ENCODE measurements at regions not wholly inside any gene's neighbourhood (a gene's known extent, or its start where the extent isn't known, plus 50 kb on each side); places are given as distances from the start of the nearest gene placed in this dataset.

DNA sequence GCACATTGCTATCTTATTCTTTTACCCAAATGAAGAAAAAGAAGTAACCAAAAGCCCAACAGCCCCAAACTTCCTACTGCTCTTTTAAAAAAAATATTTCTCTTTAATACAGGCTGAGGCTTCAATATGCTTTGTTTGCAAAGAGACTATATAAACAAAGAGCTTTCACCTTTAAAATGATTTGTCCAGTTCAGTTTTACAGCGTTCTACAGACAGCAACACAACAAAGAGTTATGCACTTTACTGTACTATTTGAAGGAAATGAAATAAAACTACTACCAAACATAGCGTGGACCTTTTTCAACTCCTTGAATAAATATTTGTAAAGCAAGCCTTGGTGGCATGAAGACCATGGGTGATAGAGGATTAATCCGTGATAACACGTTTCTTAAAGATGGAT is 151.2 kb downstream of the FGF9 start:
- no peak for DNase-seq (ENCODE audit: low spot score)

DNA sequence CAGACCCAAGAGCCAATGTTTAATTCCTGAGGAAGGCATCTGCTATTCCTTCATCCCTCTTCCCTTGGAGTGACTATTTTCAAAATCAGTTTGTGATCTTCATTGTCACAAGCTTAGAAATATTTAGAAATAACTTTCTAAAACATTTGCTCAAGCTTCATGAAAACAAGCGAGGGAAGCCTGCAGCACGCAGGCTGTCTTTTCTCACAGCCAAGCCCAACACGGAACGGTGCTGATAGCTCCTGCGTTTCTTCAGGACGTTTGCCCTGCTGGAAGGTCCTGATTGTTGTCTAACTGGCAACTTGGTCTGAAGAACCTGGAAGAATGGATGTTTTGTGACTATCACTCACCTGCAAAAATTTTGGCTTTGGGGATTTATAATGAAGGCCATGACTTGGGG is 152.5 kb downstream of the FGF9 start:
- DNase-seq (ENCODE audit: low spot score): no peak

DNA sequence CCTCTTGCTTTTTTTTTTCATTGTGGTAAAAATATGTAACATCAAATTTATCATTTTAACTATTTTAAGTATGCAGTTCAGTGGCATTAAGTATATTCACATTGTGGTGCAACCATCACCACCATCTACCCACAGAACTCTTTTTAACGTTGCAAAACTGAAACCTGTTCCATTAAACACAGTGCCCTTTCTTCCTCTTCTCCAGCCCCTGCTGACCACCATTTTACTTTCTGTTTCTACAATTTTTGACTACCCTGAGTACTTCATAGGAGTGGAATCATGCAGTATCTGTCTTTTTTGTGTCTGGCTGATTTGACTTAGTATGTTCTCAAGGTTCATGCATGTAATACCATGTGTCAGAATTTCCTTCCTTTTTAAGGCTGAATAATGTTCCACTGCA is 153.1 kb downstream of the FGF9 start:
- no peak for DNase-seq (ENCODE audit: low spot score)

DNA sequence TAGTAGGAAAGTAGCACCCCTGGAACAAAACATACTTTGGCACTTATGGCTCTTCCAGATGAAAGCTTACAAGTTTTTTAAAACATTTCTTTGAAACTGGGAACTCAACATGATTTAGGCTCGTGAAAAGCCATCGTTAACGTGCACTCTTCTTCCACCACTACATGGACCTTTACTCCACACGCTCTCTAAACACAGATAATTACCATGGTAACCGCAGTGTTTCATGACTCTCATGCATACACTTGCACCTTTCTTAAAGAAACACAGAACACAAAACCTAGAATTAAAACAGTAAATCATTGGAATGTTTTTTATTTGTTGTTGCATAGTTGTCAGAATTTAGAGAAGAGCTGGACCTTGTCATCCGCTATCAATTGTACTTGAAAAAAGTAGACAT is 154.3 kb downstream of the FGF9 start:
- DNase-seq (ENCODE audit: low spot score): no peak

DNA sequence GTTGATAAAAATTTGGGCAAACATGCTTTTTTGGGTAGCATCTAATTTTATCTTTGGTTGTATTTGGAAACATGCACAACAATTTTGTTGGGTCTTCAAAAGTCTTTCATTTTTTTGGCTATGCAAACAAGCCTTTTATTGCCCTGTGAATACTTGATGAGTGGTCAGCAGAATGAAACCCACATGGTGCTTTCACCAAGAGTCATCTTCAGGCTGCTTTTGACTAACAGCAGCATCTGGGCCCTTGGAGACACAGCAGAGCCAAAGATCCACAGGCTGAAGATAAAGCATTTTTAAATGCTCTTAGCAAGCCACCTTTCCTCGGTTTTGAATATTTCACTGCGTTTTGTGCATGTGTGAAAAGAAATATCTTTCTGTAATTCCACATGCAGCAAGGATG is 154.9 kb downstream of the FGF9 start:
- DNase-seq (ENCODE audit: low spot score): no peak

DNA sequence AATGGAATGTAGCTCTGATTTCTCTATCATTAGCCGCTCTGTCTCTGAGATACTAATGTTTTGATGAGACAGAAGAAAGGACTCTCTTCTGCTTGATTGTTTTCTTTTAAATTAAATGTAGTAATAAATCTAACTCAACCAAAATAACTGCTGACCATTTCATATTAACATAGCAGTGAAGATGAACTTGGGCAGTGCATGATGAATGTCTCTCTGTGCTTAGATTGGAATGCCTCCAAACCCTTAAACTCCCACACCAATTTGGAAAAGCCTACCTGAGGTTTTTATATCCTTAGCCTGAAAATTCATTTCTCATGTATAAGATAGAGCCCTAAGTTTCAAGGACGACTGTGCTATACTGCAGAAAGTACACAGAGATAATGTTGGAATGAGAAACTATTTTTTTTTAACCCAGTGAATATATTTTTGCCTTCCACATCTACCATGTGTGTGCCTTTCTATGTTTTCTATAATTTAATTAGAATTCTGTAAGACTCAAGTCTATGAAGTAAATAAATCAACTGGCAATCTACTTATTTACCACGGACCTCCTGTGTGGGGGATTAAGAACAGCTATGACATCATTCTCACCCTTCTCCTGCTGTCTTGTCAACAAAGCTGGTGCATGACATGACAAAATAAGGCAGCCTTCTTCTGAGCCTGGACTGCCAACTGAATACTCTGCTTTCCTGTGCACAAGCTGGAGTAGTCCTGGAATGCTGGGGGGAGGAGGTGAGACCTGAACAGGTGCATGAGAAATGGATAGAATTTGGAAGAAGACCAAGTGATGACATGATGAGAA is 155.5 kb downstream of the FGF9 start:
- DNase-seq (ENCODE audit: low spot score): no peak

DNA sequence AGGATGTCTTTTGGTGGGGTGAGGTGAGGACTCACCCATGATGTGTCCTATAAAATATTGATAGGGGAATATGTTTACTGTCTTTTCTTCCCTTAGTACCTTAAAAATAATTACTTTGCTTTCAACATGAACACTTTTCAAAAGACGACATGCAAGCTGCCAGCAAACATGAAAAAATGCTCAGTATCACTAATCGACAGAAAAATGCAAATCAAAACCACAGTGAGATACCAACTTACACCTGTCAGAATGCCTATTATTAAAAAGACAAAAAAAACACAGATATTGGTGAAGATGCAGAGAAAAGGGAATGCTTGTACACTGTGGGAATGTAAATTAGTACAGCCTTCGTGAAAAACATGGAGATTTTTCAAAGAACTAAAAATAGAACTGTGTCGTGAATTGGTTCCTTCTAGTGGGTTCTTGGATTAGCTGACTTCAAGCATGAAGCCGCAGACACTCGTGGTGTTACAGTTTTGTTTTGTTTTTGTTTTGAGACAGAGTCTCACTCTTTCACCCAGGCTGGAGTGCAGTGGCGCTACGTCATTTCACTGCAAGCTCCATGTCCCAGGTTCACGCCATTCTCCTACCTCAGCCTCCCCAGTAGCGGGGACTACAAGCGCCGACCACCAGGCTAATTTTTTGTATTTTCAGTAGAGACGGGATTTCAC is 160.9 kb downstream of the FGF9 start:
- DNase-seq (ENCODE audit: low spot score): no peak

DNA sequence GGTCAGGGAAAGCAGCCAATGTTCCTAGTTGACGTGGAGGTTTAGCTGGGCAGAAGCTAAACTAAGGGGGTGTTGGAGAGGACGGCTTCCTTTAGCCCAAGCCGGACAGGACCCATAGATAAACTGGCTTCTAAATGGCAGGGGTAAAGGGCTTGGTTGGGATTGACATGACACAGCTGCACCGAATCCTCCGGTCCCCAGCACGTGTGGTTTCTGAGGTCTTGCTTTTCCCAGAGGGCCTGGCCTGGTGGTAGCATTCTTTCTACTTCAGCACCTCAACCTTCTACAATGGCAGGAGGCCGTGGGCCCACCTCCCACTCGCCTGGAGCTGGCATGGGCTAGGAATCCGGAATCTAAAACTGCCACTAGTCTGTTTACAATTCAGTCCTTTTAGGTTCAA is 163.0 kb downstream of the FGF9 start:
- DNase-seq (ENCODE audit: low spot score): no peak

DNA sequence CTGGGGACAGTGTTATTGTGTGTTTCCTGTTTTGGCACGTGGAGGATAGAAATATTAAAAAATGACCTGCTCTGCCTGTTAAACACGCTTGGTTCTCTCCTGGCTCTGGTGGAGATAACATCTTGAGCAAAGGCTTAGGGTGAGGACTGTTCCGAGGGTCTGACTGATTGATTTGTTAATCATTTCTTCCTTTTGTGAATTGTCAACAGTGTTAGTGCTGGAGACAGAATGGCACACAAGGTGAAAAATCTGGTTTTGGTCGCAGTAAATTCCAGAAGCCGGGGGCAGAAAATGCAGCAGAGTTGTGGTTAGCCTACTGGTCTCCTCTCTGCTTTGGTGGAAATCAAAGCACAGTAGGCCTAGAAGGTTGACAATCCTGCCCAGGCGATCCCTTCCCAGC is 163.6 kb downstream of the FGF9 start:
- DNase-seq (ENCODE audit: low spot score): no peak

DNA sequence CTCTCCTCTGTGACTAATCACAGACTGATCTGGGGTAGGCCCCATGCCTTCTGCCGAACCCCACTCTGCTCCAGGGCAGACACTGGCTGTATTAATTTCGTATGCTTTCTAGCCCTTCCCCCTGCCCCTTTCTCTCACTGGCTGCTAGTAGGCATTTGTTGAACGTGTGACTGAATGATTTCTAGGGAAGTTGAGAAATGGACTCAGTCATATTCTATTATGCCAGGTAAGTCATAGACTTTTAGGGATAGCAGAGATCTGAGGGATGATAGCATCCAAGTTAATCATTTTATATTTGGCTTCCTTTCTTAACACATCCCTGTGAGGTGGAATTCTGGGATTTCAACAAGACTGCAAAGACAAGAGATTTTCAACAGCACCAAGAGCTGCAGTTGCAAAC is 166.4 kb downstream of the FGF9 start:
- DNase-seq (ENCODE audit: low spot score): no peak

DNA sequence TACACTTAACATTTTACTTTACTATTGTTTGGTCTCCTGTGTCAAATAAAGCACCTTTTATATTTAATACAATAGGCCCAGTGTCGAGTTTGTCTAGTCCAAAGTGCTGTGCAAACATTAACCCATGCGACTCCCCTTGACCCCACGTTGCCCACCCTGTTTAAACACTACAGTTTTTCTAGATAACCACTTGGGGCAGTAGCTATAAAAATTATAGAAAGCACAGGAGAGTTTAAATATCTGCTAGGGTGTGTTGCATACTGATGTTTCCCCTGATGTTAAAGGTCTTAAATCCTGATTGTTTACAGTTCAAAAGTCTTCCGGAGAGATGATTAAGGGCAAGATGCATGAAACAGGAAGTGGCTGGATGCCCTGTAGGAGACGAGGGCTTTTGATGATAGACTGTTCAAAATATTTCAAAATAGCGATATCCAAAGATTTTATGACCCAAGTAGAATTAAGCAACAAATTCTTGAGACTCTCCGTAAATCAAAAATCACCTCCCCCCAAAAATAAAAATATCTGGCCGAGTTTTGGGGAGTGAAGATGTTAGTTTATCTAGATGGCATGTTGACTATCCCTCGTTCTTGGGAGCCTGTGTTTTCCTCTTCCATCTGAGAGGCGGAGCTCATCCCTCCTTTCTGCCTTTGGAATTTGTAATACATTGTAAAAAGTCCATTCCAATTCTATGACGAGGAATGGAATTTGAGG is 167.1 kb downstream of the FGF9 start:
- no peak for DNase-seq (ENCODE audit: low spot score)

DNA sequence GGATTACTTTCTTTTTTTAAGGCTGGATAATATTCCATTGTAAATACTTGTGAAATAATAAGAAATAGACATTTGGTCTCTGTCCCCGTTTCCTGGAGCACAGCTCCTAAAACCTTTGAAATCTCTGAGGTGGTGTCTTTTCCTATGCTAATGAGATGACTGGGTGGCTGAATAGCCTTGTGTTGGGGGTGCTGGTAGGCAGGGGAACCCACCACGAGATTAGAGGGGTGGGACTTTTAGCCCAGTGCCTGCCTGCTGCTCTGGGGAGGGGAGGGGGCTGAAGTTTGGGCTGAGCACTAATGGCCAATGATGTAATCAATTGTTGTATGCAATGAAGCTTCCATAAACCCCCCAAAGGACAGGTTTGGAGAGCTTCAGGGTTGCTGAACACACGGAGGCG is 175.7 kb downstream of the FGF9 start:
- DNase-seq (ENCODE audit: low spot score): no peak

DNA sequence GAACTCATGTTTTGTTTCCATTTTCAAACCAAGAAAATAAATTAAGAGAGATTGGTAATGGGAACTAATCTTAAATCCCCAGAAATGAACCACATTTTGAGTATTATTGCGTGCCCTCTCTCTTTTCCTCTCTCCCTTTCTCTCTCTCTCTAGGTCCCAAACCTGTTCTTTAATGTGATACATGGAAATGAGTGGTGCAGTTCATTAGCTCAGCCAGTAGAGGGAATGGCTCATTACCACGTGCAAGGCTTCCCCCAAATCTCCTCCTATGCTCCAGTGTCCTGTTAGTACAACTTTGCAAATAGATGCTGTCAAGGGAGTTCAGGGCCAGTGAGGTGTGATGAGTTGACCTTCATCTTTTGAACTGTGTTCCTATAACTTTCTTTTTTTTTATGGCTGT is 178.4 kb downstream of the FGF9 start:
- DNase-seq (ENCODE audit: low spot score): no peak

DNA sequence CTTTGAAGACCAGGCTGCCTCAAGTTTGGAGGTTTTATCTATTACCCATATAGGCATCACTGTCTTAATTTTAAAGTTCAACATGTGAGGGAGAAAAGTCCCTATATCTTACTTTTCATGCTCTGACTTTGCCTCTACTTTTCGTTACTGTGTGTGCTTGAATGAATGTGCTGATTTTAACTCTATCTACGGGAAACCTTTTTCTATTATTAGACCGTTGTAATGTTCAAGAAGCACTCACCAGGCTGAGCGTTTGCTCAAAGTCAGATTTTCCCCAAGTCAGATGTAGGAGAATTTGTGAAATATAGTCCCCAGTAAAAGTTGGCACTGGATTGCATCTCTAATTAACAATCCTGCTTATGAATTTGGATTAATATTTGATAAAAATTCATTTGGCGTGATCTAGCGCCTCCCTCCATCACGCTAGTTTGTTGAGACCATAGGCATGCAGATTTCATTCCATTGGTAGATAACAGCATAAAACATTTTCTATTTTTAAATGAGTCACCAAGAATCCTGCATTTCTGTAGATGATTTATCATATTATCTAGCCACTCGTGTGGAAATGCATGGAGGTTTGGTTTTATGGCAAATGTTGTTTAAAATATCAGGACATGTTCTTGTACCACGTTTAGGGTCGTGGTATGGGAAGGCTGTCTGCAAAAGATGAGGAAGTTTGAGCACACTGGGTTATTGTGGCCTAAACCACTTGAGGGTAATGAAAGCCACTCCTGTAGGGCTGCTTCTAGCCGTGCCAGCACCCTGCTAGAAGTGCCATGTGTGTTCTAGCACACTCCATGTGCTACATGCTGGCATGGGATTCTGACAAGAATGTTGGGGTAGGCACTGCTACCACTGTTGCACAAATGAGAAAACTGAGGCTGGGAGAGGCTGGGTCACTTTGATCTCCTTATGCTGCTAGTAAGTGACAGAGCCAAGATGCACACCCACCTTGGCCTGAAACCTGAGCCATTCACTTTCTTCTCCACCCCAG is 179.4 kb downstream of the FGF9 start:
- DNase-seq (ENCODE audit: low spot score): no peak

DNA sequence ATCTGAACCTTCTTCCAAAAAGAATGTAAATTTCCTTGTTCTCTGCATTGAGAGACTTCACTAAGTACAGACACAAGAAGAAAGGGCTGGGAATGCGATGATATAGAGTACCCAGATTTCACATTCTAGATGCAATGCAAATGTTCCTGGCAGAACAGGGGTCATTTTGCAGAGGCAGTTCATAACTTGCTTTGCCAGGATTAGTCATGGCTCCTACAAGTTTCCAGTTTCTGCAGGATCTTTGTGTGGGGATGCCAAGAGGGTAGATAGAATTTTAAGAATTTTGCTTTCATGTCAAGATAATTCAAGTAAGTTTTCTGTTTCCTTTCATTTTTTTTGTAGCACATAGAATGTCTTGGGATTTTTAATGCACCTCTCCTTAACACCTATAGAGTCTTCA is 181.2 kb downstream of the FGF9 start:
- DNase-seq (ENCODE audit: low spot score): no peak

DNA sequence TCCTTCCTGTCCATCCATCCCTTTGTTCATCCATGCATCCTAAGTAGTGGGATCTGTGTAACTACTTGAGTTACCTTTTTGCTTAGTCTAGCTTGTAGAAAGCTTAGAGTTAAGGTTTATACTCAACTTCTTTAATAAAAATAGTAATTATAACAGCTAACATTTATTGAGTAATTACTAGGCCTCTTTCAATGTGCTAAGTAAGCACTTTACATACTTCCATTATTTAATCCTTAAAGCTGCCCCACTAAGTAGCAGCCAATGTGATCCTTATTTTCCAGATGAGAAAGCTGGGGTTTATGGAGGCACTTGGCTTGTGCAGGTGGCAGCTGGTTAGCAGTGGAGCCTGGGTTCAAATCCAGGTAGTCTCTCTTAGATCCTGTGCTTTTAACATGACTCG is 182.9 kb downstream of the FGF9 start:
- DNase-seq (ENCODE audit: low spot score): no peak

DNA sequence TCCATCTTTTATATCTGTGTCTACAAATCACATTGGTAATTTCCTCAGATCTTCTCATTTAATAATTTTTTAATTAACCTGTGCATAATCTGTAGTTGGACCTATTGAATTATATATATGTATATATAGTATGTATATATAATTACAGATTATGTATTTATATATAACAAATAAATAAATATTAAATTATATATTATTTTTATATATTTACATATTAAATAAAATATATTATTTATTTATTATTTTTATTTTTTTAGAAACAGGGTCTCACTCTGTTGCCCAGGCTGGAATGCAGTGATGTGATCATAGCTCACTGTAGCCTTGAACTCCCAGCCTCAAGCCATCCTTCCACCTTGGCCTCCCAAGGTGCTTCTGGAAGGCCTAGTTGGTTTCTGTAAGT is 197.9 kb downstream of the FGF9 start:
- no peak for DNase-seq (ENCODE audit: low spot score)

DNA sequence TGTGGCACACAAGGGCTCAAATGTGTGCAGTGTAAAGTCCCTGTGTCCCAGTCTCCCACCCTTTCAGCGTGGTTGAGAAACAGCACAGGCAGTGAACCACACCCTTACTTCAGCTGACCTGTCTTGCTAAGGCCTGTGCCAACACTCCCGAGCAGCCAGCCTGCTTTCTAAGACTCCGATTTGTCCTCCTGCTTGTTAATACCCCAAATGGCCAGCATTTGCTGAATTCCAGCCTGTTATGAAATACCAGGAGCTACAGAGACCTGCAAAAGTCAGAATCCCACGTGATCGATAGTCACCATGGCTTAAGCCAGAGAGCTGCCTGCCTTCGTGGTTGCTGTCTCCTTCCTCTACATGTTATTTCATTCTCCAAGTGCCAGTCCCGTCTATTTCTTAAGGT is 200.5 kb downstream of the FGF9 start:
- no peak for DNase-seq (ENCODE audit: low spot score)

DNA sequence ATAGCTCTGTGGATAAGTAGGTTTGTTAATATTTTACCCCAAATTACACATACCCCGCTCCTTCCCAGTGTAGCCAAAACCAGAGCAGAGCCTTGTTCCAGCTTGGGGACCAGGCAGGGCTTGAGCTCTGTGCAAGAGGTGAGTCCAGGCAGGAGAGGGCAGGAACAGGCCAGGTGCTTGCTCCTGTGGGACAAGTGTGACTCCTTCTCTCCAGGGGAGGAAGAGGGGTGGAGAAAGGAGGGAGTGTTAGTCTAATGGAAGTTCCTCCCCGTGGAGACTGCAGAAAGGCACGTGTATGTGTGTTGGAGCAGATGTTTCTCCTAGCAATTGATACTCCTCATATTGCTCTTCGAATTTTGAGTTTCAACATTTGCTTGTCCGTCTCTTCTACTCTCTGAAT is 201.0 kb downstream of the FGF9 start:
- no peak for DNase-seq (ENCODE audit: low spot score)

DNA sequence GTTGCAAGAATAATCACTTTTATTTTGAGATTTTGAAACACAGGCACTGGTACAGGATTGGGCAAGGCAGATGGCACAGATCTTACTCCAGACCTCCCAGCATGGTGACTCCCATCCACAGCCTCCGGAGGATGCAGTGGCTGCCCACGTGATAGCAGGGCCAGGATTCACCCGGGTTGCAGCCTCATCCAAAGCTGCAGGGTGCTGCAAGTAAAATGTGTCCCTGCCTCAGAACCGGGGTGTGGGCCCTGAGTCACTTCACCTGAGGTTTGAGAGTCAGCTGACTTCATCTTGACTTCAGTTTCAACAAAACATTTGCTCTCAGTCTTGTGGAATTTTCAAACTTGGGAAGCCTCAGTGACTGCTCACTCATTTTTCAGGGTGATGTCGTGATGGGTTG is 201.9 kb downstream of the FGF9 start:
- no peak for DNase-seq (ENCODE audit: low spot score)

DNA sequence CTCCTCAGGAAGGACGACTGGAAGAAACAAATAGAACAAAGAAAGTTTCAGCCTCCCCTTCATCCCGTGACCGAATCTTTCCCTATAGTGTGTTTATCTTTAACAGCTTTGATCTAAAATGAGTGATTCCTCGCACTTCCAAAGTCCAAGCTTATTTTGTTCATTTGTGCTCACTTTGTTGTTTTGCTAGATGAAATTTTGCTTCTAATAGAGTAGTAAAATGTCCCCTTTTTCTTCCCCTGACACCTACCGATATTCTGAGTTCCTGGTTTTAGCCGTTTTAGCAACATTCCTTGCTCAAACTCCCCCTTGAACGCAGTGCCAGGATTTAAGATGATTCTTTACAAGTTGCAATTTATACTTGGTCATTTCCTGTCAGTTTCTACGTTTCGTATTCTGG is 204.2 kb downstream of the FGF9 start:
- DNase-seq (ENCODE audit: low spot score): no peak

DNA sequence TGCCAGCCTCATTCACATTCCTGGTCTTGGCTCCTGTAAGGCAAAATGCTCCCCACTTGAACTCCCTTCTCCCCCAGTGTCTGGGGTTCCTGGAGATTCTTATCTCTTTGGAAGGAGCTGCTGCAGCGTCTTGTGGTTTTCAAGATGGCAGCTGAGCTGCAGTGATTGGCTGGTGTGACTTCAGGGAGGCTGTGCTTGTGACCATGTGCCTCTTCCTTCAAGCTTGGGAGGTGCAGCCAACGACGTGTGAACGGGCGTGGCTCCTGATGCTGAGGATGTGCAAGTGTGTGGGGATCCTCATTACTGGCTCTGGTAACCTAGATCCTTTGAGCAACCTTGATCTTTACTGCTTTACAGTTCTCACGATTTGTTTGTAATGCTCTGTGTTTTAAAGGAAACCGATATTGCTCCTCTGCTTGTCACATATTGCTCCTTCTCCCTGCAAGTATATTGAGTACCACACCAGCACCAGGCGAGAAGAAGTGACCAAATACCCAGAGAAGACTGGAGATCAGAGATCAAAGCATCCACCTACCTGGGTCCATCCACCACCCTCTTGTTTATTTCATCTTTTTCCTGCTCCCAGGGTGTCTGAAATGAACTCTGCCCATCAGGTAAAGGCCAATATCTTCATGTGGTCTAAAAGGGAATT is 208.5 kb downstream of the FGF9 start:
- no peak for DNase-seq (ENCODE audit: low spot score)
